Tibial nerve (tissue), 4 donors: ENCODE measurements at regions not wholly inside any gene's neighbourhood (a gene's known extent, or its start where the extent isn't known, plus 50 kb on each side); places are given as distances from the start of the nearest gene placed in this dataset.

Source experiments
- DNase-seq, 2 donors: peaks; one replicate each; pipeline ENCODE4 v3.0.0-alpha.2; 2019; ENCODE audit warnings: low spot score in 2 of 2
- H3K27ac ChIP-seq, 4 donors: fragments of 200-600 bp; sonication (generic) in 3 of 4; one replicate each; pipeline ENCODE4 v1.5.1; 2017 to 2019; ENCODE audit warnings: mild to moderate bottlenecking in 1 of 4
- H3K27me3 ChIP-seq, 2 donors: fragments of 200-600 bp; sonication (generic) in 1 of 2; one replicate each; pipeline versions ENCODE4 v1.5.1 to v1.6.0; 2017 to 2019
- H3K36me3 ChIP-seq, 3 donors: fragments of 200-600 bp; sonication (generic); one replicate each; pipeline ENCODE4 v1.5.1; 2018 to 2019
- H3K4me1 ChIP-seq, 4 donors: fragments of 200-600 bp; sonication (generic) in 3 of 4; one replicate each; pipeline ENCODE4 v1.5.1; 2017 to 2019
- H3K4me3 ChIP-seq, 4 donors: fragments of 200-600 bp; sonication (generic) in 3 of 4; one replicate each; pipeline ENCODE4 v1.5.1; 2017 to 2019; ENCODE audit warnings: mild to moderate bottlenecking in 1 of 4, moderate library complexity in 1 of 4
- H3K9me3 ChIP-seq, 4 donors: fragments of 200-600 bp; sonication (generic) in 3 of 4; one replicate each; pipeline ENCODE4 v1.5.1; 2017 to 2019
- CTCF ChIP-seq, 5 experiments: fragments of 200-600 bp in 3 of 5; fragments of 450-650 bp in 2 of 5; sonication (generic) in 3 of 5; IDR thresholded peaks; one replicate each; pipeline ENCODE4 v1.5.1; 2016 to 2019; ENCODE audit warnings: antibody characterized with exemption in 5 of 5, mild to moderate bottlenecking in 3 of 5, moderate library complexity in 2 of 5
- EP300 ChIP-seq, 2 donors: sonication (generic); formaldehyde crosslinking; IDR thresholded peaks; one replicate each; pipeline ENCODE4 v1.6.1; 2017; ENCODE audit warnings: antibody characterized with exemption in 2 of 2, mild to moderate bottlenecking in 1 of 2
- POLR2A ChIP-seq, 2 donors: fragments of 450-650 bp; IDR thresholded peaks; one replicate each; pipeline ENCODE4 v1.6.1; 2017; ENCODE audit warnings: antibody characterized with exemption in 2 of 2, mild to moderate bottlenecking in 2 of 2, moderate library complexity in 2 of 2
- WGBS, 2 donors: methylation state at CpG; one replicate each; pipeline ENCODE4 v1.1.5; 2018; 5-methylcytosine and 5-hydroxymethylcytosine counted together

- peaks cover 0 to 5% (median 0%) of the 10 kb centered on the region in 4 donors for H3K9me3 ChIP-seq
- no peak for DNase-seq
- no peak for TF ChIP-seq EP300 (IDR thresholded peaks at IDR 0.05)
- TF ChIP-seq CTCF (IDR thresholded peaks at IDR 0.05) = no peak
- no peak for TF ChIP-seq POLR2A (IDR thresholded peaks at IDR 0.05)
- H3K4me3 ChIP-seq = no peak overlapping the region
- peaks cover 0 to 20% (median 7%) of the 10 kb centered on the region in 4 donors for H3K4me1 ChIP-seq
- no peaks in the 10 kb centered on the region for H3K27me3 ChIP-seq
- H3K36me3 ChIP-seq = no peaks in the 10 kb centered on the region
- WGBS, 2 donors = 82 to 95% methylated on average over 2 of the region's 2 CpGs
- H3K27ac ChIP-seq = no peak overlapping the region
Observed at GRCh38 chr15:68526784-68527183, 52.0 kb upstream of the CORO2B start.

- TF ChIP-seq CTCF (IDR thresholded peaks at IDR 0.05) = no peak
- TF ChIP-seq EP300 (IDR thresholded peaks at IDR 0.05) = no peak
- no peak for TF ChIP-seq POLR2A (IDR thresholded peaks at IDR 0.05)
- 54% methylated on average over 6 of the region's 6 CpGs for WGBS, 2 donors
Observed at GRCh38 chr15:68528626-68529290, 50.0 kb upstream of the CORO2B start.

More at GRCh38 chr15:68528626-68529290, 50.0 kb upstream of the CORO2B start:
- Histone ChIP-seq H3K27me3 (no peaks in the 10 kb centered on the region), H3K27ac (no peak overlapping the region), H3K36me3 (no peaks in the 10 kb centered on the region), H3K9me3 (peaks cover 0 to 14% (median 3%) of the 10 kb centered on the region in 4 donors), H3K4me3 (no peak overlapping the region), H3K4me1 (peaks cover 0 to 20% (median 7%) of the 10 kb centered on the region in 4 donors)
- no peak for DNase-seq
